GM18499 (cell line): ENCODE measurements at regions not wholly inside any gene's neighbourhood (a gene's known extent, or its start where the extent isn't known, plus 50 kb on each side); places are given as distances from the start of the nearest gene placed in this dataset.

Experiments used
- ATAC-seq: cut with Tn5 transposase; IDR thresholded peaks from one replicate; pipeline ENCODE4 v1.9.1; 2021; ENCODE audit warnings: moderate number of reproducible peaks; ENCODE audit not compliant: insufficient read depth, unreplicated experiment

GRCh38 chr3:168284728-168285127 is 189.0 kb upstream of the GOLIM4 start:
- ATAC-seq, result no peak

GRCh38 chr3:168275662-168276061 is 179.9 kb upstream of the GOLIM4 start:
- ATAC-seq, result no peak

GRCh38 chr3:168273917-168274316 is 178.2 kb upstream of the GOLIM4 start:
- peak; percentile 63 for ATAC-seq

- ATAC-seq, result no peak
Observed at GRCh38 chr3:168273036-168273435, 177.3 kb upstream of the GOLIM4 start.

GRCh38 chr3:168272343-168272985 is 176.7 kb upstream of the GOLIM4 start:
- ATAC-seq, result no peak

GRCh38 chr3:168271932-168272331 is 176.2 kb upstream of the GOLIM4 start:
- no peak for ATAC-seq

- no peak for ATAC-seq
Observed at GRCh38 chr3:168269001-168269400, 173.3 kb upstream of the GOLIM4 start.

GRCh38 chr3:168267179-168267578 is 171.5 kb upstream of the GOLIM4 start:
- ATAC-seq, result no peak

- no peak for ATAC-seq
Observed at GRCh38 chr3:168266335-168266734, 170.6 kb upstream of the GOLIM4 start.

- ATAC-seq, result no peak
Observed at GRCh38 chr3:168262887-168263286, 167.2 kb upstream of the GOLIM4 start.

- ATAC-seq, result no peak
Observed at GRCh38 chr3:168260859-168261258, 165.1 kb upstream of the GOLIM4 start.

GRCh38 chr3:168251371-168251770 is 155.6 kb upstream of the GOLIM4 start:
- ATAC-seq, result peak; percentile 61

- ATAC-seq, result no peak
Observed at GRCh38 chr3:168250415-168250861, 154.7 kb upstream of the GOLIM4 start.

GRCh38 chr3:168249550-168250414 is 154.1 kb upstream of the GOLIM4 start:
- ATAC-seq, result peak; percentile 36

GRCh38 chr3:168249205-168249549 is 153.5 kb upstream of the GOLIM4 start:
- peak; percentile 1 for ATAC-seq

- ATAC-seq, result no peak
Observed at GRCh38 chr3:168248383-168249204, 152.9 kb upstream of the GOLIM4 start.

- ATAC-seq, result no peak
Observed at GRCh38 chr3:168241156-168241555, 145.4 kb upstream of the GOLIM4 start.

- ATAC-seq, result no peak
Observed at GRCh38 chr3:168239287-168239686, 143.6 kb upstream of the GOLIM4 start.

GRCh38 chr3:168233001-168233400 is 137.3 kb upstream of the GOLIM4 start:
- no peak for ATAC-seq

- ATAC-seq, result no peak
Observed at GRCh38 chr3:168223085-168223484, 127.4 kb upstream of the GOLIM4 start.

- ATAC-seq, result no peak
Observed at GRCh38 chr3:168220556-168220955, 124.8 kb upstream of the GOLIM4 start.
